A673 (cell line): ENCODE measurements at regions not wholly inside any gene's neighbourhood (a gene's known extent, or its start where the extent isn't known, plus 50 kb on each side); places are given as distances from the start of the nearest gene placed in this dataset.

Source experiments
- BruUV-seq: library from RNA; stranded (reverse); fragments of 400-500 nt; replicated peaks from 2 replicates; lab custom pipeline; 2021; lab: Mats Ljungman, UMichigan
- CTCF ChIA-PET: fragments of 300-600 bp; sonication (Branson Sonifier 250); formaldehyde crosslinking; loops from one replicate; lab custom pipeline; 2022; ENCODE audit warnings: antibody characterized with exemption; lab: Charles Lee
- POLR2A ChIA-PET: fragments of 300-600 bp; sonication (Branson Sonifier 250); formaldehyde crosslinking; loops from one replicate; lab custom pipeline; 2022; ENCODE audit warnings: antibody characterized with exemption; ENCODE audit not compliant: low non-redundant PET; lab: Charles Lee
- DNase-seq: peaks from one replicate; pipeline ENCODE4 v3.0.0-alpha.2; 2015; ENCODE audit warnings: low spot score
- H3K27ac ChIP-seq: fragments of 200-600 bp; sonication (generic); 2 replicates; pipeline ENCODE4 v1.5.1; 2016; ENCODE audit warnings: mixed run types, low read depth, mild to moderate bottlenecking, mixed read lengths, antibody characterized with exemption, low read length; ENCODE audit not compliant: poor library complexity, severe bottlenecking
- H3K27me3 ChIP-seq: fragments of 200-600 bp; sonication (generic); replicated peaks from 2 replicates; pipeline ENCODE4 v1.6.1; 2017; ENCODE audit warnings: mixed run types, low read depth, mild to moderate bottlenecking, mixed read lengths, antibody characterized with exemption, low read length; ENCODE audit not compliant: insufficient read depth, poor library complexity
- H3K36me3 ChIP-seq: fragments of 200-600 bp; sonication (generic); 2 replicates; pipeline ENCODE4 v1.6.1; 2016; ENCODE audit warnings: mixed run types, mild to moderate bottlenecking, mixed read lengths, antibody characterized with exemption, low read length; ENCODE audit not compliant: insufficient read depth, poor library complexity, severe bottlenecking
- H3K4me1 ChIP-seq: fragments of 200-600 bp; sonication (generic); 2 replicates; pipeline ENCODE4 v1.6.1; 2017; ENCODE audit warnings: mixed run types, mild to moderate bottlenecking, mixed read lengths, antibody characterized with exemption, low read length; ENCODE audit not compliant: insufficient read depth, poor library complexity, severe bottlenecking
- H3K4me3 ChIP-seq: fragments of 200-600 bp; sonication (generic); 2 replicates; pipeline ENCODE4 v1.5.1; 2016; ENCODE audit warnings: low read depth, mixed run types, mild to moderate bottlenecking, mixed read lengths, low read length; ENCODE audit not compliant: poor library complexity, severe bottlenecking
- H3K9me3 ChIP-seq: fragments of 200-600 bp; sonication (generic); 2 replicates; pipeline ENCODE4 v1.6.1; 2016; ENCODE audit warnings: mixed run types, low read depth, mild to moderate bottlenecking, mixed read lengths, antibody characterized with exemption, low read length; ENCODE audit not compliant: poor library complexity, severe bottlenecking
- CTCF ChIP-seq: fragments of 300-800, 200-600 bp; sonication (generic); conservative IDR thresholded peaks from 2 replicates; pipeline ENCODE4 v1.5.1; 2017; ENCODE audit warnings: low read depth, mild to moderate bottlenecking, antibody characterized with exemption, low read length, moderate library complexity, mixed read lengths
- EZH2 ChIP-seq: fragments of 200-600 bp; sonication (generic); IDR thresholded peaks from 2 replicates; pipeline ENCODE4 v1.6.1; 2017; ENCODE audit warnings: borderline replicate concordance, low read depth, mild to moderate bottlenecking, mixed read lengths, antibody characterized with exemption, low read length; ENCODE audit not compliant: poor library complexity, severe bottlenecking
- intact Hi-C: fragments of 100-400 bp; cut with micrococcal nuclease; formaldehyde crosslinking; loops from one replicate; pipeline ENCODE4 v1.10.0; 2022; ENCODE audit not compliant: unreplicated experiment

- Histone ChIP-seq H3K27me3 (no peaks in the 10 kb centered on the region), H3K4me3 (no peak overlapping the region), H3K4me1 (no peaks in the 10 kb centered on the region), H3K9me3 (peaks cover 14% of the 10 kb centered on the region), H3K27ac (no peak overlapping the region), H3K36me3 (no peaks in the 10 kb centered on the region)
- DNase-seq, result no peak
- ChIA-PET POLR2A (no interaction called here), CTCF (no interaction called here)
- intact Hi-C loops, result no loop called here
- BruUV-seq, result no TSS peak
- TF ChIP-seq EZH2 (no peak), CTCF (no peak)
Observed at GRCh38 chrX:67094061-67094460, 449.8 kb upstream of the AR start.

- no peak for DNase-seq
- TF ChIP-seq CTCF (no peak), EZH2 (no peak)
- H3K9me3 ChIP-seq, result peaks cover 8% of the 10 kb centered on the region
- no peak overlapping the region for H3K27ac ChIP-seq
- no peaks in the 10 kb centered on the region for H3K4me1 ChIP-seq
- H3K36me3 ChIP-seq, result no peaks in the 10 kb centered on the region
- intact Hi-C loops, result no loop called here
- no TSS peak for BruUV-seq
- H3K27me3 ChIP-seq, result no peaks in the 10 kb centered on the region
- CTCF ChIA-PET, result no interaction called here
- no peak overlapping the region for H3K4me3 ChIP-seq
- POLR2A ChIA-PET, result no interaction called here
Observed at GRCh38 chrX:67050760-67051159, 411.9 kb upstream of the EDA2R start.

GRCh38 chrX:67044866-67045265 is 406.0 kb upstream of the EDA2R start:
- ChIA-PET CTCF (no interaction called here), POLR2A (no interaction called here)
- no peak overlapping the region for H3K27ac ChIP-seq
- TF ChIP-seq CTCF (no peak), EZH2 (no peak)
- H3K36me3 ChIP-seq, result no peaks in the 10 kb centered on the region
- DNase-seq, result no peak
- intact Hi-C loops, result no loop called here
- H3K4me3 ChIP-seq, result no peak overlapping the region
- no peaks in the 10 kb centered on the region for H3K9me3 ChIP-seq
- BruUV-seq, result no TSS peak
- H3K27me3 ChIP-seq, result no peaks in the 10 kb centered on the region
- no peaks in the 10 kb centered on the region for H3K4me1 ChIP-seq
